CD4-positive, alpha-beta T cell treated with Interferon gamma for 1 hour (primary cell): ENCODE measurements at regions not wholly inside any gene's neighbourhood (a gene's known extent, or its start where the extent isn't known, plus 50 kb on each side); places are given as distances from the start of the nearest gene placed in this dataset.
"Not testable (repeated sequence)": the region's sequence is repeated elsewhere in the genome, so short reads cannot be mapped to it uniquely, and the experiment has no call there.

Source experiments
- DNase-seq: peaks from one replicate; pipeline ENCODE4 v3.0.0-alpha.2; 2020

- no peak for DNase-seq
Measured at GRCh38 chr14:101294136-101294535, 267.2 kb upstream of the DIO3 start.

DNA sequence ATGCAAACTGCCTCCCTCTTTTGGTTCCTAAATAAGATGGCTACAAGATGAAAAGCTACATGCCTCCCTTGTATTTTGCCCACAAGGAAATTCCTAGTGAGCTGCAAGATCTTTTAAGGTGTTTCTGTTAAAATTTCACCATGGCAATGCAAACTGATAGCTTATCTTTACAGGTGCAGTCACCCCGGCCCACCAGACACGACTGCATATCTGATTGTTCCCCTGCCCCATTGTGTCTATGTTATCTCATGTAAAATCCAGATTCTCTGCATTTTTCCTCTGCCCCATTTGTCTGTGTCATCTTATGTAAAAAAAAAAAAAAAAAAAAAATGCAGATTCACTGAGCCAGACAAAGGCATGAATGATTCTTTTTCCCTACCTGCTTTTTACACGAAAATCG lies 261.5 kb upstream of the DIO3 start:
- not testable (repeated sequence) for DNase-seq

DNA sequence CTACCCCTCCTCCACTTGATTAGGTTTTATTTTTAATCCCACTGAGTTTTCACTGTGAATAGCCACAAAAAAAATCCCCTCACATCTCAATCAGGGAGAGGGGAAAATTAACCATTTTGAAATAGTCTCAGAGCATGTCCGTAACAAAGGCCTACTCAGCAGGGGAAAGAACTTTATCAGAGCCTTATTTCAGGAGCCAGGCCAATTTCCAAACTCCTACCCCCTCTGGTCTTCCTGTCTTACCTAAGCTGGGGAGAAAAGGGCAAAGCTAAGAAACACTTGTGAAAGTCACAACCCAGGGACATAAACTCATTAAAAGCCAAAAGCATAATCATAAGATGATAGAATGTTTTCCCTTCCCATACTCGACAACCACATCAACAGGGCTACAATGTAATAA lies 260.3 kb upstream of the DIO3 start:
- no peak for DNase-seq

DNA sequence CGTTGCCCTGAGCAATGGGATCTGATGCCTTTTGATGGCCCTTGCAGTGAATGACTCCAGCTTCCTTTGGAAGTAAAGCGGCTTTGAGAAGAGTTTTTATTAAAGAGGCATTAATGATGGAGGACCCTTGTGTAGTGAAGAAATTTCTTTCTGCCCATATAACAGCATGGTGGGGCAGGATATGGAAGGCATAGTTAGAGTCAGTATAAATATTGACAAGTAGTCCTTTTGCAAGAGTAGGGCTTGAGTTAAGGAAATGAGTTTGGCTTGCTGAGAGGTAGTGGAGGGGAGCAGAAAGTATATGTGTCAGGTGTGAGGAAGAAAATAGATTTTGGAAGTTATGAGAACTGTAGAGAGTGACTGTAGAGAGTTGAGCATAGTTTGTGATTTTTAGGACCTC lies 254.1 kb upstream of the DIO3 start:
- not testable (repeated sequence) for DNase-seq

- not testable (repeated sequence) for DNase-seq
Measured at GRCh38 chr14:101311186-101311585, 250.1 kb upstream of the DIO3 start.

GRCh38 chr14:101313268-101313667 lies 248.0 kb upstream of the DIO3 start:
- no peak for DNase-seq

DNA sequence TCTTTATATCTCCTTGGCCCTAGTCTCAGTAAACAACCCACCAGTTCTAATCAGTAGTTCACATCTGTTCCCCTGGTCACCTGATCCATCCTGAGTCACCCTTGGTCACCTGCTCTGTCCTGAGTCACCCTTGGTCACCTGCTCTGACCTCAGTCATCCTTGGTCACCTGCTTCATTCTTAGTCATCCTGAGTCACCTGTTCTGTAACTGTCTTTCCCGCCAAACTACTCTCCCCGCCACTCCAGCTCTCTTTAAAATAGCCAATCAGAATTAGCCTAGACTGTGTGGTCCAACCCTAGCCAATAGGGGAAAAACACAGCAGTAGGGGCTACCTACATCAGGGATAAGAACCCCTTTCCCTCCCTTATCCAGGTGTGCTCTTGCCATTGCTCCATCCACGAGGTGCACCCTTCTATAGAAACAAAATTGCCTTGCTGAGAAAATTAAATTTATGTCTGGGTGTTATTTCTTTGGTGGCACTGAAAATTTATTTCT lies 245.4 kb upstream of the DIO3 start:
- no peak for DNase-seq

DNA sequence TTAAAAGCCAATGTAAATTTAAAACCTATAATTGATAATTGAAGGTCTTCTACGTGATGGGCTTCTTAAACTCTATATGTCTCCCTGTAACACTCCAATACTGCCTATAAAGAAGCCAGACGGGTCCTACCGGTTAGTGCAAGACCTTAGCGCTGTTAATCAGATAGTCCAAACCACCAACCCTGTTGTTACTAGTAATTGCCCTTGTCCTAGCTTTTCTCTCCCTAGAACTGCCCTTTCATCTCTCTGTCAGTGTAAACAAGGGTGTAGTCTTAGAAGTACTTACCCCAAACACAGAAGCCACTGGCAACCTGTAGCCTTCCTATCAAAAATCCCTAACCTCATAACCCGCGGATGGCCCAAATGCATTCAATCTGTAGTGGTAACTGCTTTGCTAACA lies 243.0 kb upstream of the DIO3 start:
- DNase-seq = no peak

DNA sequence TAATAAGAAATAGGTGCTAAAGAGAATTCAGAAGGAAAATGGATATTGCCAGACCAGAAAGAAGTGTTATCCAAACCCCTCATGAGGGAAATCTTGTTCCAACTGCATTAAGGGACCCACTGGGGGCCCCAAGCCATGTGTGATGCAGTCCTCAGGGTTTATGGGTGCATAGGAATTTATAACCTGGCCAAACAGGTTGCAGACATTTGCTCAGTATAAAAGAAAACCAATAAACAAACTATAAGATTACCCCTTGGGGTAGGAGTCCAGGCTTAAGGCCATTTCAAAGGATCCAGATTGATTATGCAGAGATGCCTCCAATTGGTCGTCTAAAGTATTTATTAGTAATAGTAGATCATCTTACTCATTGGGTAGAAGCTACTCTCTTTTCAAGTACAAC lies 240.9 kb upstream of the DIO3 start:
- DNase-seq = no peak

DNA sequence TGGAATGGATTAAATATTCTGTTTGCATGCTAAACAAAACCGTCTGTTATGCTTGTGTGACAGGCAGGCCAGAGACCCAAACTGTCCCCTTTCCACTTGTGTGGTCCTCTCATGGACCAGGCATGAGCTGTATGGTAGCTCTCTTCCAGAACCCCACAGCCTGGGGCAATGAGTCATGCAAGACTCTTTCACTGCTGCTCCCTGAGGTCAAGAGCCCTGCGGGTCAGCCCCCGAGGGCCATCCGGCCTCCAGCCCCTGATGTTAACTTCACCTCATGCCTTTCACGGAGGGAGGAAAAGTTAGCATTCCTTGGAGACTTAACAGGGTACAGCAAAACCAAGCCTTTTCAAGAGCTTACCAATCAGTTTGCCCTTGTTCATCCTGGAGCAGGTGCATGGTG lies 239.1 kb upstream of the DIO3 start:
- no peak for DNase-seq

GRCh38 chr14:101323111-101323510 lies 238.2 kb upstream of the DIO3 start:
- no peak for DNase-seq

- not testable (repeated sequence) for DNase-seq
Measured at GRCh38 chr14:101323614-101324235, 237.6 kb upstream of the DIO3 start.

- DNase-seq = no peak
Measured at GRCh38 chr14:101325319-101325718, 236.0 kb upstream of the DIO3 start.

- DNase-seq = no peak
Measured at GRCh38 chr14:101328412-101329028, 232.8 kb upstream of the DIO3 start.

DNA sequence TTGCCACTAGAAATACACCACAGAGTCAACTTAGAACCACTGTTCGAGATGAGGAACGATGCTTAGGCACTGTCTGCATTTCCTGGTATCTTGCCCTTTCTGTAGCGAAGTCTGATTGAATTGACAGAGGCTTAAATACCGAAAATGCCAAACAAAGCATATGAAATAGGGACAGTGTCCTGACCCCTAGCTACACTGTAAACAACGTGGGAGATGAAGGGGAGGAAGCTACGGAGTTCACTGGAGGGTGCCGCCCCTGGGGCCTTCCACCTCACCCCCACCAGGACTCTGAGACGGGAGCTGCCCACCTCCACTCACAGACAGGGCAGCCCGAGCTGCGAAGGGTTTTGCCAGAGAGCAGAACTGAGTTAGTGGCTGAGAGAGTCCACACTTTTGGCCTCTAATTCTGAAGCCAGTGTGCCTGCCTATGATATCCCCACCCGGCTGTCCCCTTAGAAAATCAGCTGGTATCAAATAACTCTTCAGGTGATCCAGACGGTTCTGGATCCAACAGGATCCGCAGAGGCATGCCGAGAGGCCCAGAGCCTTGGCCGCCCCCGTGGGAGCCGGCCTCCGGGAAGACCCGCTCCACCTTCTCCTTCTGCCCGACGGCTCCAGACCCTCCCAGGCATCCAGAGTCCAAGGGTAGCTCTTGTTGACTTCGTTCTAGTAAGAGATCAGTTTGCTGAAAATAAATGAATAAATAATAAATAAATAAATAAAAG lies 230.7 kb upstream of the DIO3 start:
- no peak for DNase-seq

- no peak for DNase-seq
Measured at GRCh38 chr14:101331141-101331525, 230.2 kb upstream of the DIO3 start.

- no peak for DNase-seq
Measured at GRCh38 chr14:101331661-101332169, 229.6 kb upstream of the DIO3 start.

DNA sequence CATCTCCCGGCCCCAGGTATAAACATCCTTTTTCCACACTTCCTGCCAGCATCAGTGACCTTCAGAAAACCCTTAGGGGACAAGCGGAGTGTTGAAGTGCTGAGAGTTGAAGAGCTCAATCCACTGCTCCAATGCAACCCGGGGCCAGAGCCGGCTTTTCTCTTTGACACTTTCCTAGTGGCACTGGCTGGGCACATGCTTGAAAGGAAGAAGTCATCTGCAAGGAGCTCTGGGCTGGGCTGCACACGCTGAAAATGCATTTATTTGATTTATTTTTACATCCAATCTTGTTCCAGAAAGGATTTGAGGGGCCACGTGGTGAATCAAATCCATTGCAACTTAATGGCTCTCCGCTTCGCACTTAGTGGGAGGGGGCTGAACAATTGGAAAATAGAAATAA lies 229.0 kb upstream of the DIO3 start:
- DNase-seq = no peak

GRCh38 chr14:101333335-101334280 lies 227.7 kb upstream of the DIO3 start:
- DNase-seq = no peak

- no peak for DNase-seq
Measured at GRCh38 chr14:101334656-101335055, 226.6 kb upstream of the DIO3 start.

- DNase-seq = no peak
Measured at GRCh38 chr14:101335061-101335661, 226.1 kb upstream of the DIO3 start.

DNA sequence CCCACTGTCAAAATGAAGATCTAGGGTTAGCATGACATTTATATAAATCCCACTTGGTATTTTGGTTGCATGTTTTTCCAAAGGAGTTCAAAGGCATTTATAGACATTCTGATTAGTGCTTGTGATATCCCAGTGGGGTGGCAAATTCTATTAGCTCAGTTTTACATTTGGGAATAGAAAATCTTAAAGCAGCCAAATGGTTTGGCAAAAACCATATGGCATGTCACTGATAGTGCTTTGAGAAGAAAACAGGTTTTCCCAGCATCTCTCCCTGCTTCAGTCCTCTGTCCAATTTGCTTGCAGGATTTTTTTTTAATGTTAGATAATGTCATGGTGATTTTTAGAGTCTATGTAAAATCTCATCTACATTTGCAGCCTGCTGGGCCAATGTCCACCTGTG lies 225.1 kb upstream of the DIO3 start:
- no peak for DNase-seq
